ENCODE measurements at regions not wholly inside any gene's neighbourhood (a gene's known extent, or its start where the extent isn't known, plus 50 kb on each side); places are given as distances from the start of the nearest gene placed in this dataset.
"Not testable (repeated sequence)": the region's sequence is repeated elsewhere in the genome, so short reads cannot be mapped to it uniquely, and the experiment has no call there.

GRCh38 chr7:29649876-29650275 lies 86.2 kb downstream of the PRR15 start:
- no peak for DNase-seq

GRCh38 chr7:29651477-29651876 lies 87.8 kb downstream of the PRR15 start:
- DNase-seq, result no peak

- DNase-seq, result no peak
Measured at GRCh38 chr7:29652556-29652955, 88.9 kb downstream of the PRR15 start.

GRCh38 chr7:29654340-29654739 lies 90.7 kb downstream of the PRR15 start:
- DNase-seq, result not testable (repeated sequence)

- no peak for DNase-seq
Measured at GRCh38 chr7:29657288-29657687, 93.7 kb downstream of the PRR15 start.

- no peak for DNase-seq
Measured at GRCh38 chr7:29657856-29658255, 94.2 kb downstream of the PRR15 start.

- not testable (repeated sequence) for DNase-seq
Measured at GRCh38 chr7:29659213-29659612, 95.6 kb downstream of the PRR15 start.

GRCh38 chr7:29662899-29663298 lies 99.3 kb downstream of the PRR15 start:
- DNase-seq, result not testable (repeated sequence)

- DNase-seq, result not testable (repeated sequence)
Measured at GRCh38 chr7:29664999-29665398, 101.4 kb downstream of the PRR15 start.

- not testable (repeated sequence) for DNase-seq
Measured at GRCh38 chr7:29667096-29667669, 103.5 kb downstream of the PRR15 start.

GRCh38 chr7:29671286-29671685 lies 107.7 kb downstream of the PRR15 start:
- DNase-seq, result not testable (repeated sequence)

- DNase-seq, result not testable (repeated sequence)
Measured at GRCh38 chr7:29673635-29674034, 110.0 kb downstream of the PRR15 start.

- not testable (repeated sequence) for DNase-seq
Measured at GRCh38 chr7:29674626-29675025, 111.0 kb downstream of the PRR15 start.

- DNase-seq, result not testable (repeated sequence)
Measured at GRCh38 chr7:29677254-29677653, 113.6 kb downstream of the PRR15 start.

- not testable (repeated sequence) for DNase-seq
Measured at GRCh38 chr7:29679963-29680362, 116.3 kb downstream of the PRR15 start.

- DNase-seq, result not testable (repeated sequence)
Measured at GRCh38 chr7:29680601-29681000, 117.0 kb downstream of the PRR15 start.

GRCh38 chr7:29684151-29684786 lies 120.6 kb downstream of the PRR15 start:
- DNase-seq, result not testable (repeated sequence)

GRCh38 chr7:29684787-29685650 lies 121.3 kb upstream of the WIPF3 start:
- DNase-seq, result peak; percentile 71

- DNase-seq, result not testable (repeated sequence)
Measured at GRCh38 chr7:29685651-29686271, 120.5 kb upstream of the WIPF3 start.

- DNase-seq, result not testable (repeated sequence)
Measured at GRCh38 chr7:29690510-29690909, 115.8 kb upstream of the WIPF3 start.

- DNase-seq, result not testable (repeated sequence)
Measured at GRCh38 chr7:29696402-29696801, 109.9 kb upstream of the WIPF3 start.

- DNase-seq, result not testable (repeated sequence)
Measured at GRCh38 chr7:29699723-29700122, 106.6 kb upstream of the WIPF3 start.

- DNase-seq, result not testable (repeated sequence)
Measured at GRCh38 chr7:29701540-29701939, 104.8 kb upstream of the WIPF3 start.

All from NCI-H1105 (cell line).